Astrocyte (in vitro differentiated cells and primary cell): ENCODE measurements at regions not wholly inside any gene's neighbourhood (a gene's known extent, or its start where the extent isn't known, plus 50 kb on each side); places are given as distances from the start of the nearest gene placed in this dataset.

Source experiments
- DNase-seq: peaks from one replicate; pipeline ENCODE4 v3.0.0-alpha.2; 2010; ENCODE audit warnings: low read depth
- FAIRE-seq: peaks from 2 replicates; lab custom pipeline; 2011; peaks lifted over from hg19 to GRCh38; lab: Jason Lieb, UNC
- H2AFZ ChIP-seq: 2 replicates; pipeline ENCODE4 v1.6.0; 2012; ENCODE audit warnings: low read depth, low read length, inconsistent platforms
- H3K27ac ChIP-seq: 2 replicates; pipeline ENCODE4 v1.5.1; 2011; ENCODE audit warnings: low read depth, low read length, inconsistent platforms
- H3K27me3 ChIP-seq: 2 replicates; pipeline ENCODE4 v1.6.0; 2011; ENCODE audit warnings: low read length, inconsistent platforms; ENCODE audit not compliant: insufficient read depth
- H3K36me3 ChIP-seq: 2 replicates; pipeline ENCODE4 v1.5.1; 2011; ENCODE audit warnings: low read length, inconsistent platforms; ENCODE audit not compliant: insufficient read depth
- H3K4me1 ChIP-seq: 2 replicates; pipeline ENCODE4 v1.5.1; 2011; ENCODE audit warnings: low read length, inconsistent platforms; ENCODE audit not compliant: insufficient read depth
- H3K4me2 ChIP-seq: 2 replicates; pipeline ENCODE4 v1.6.0; 2012; ENCODE audit warnings: low read length, inconsistent platforms
- H3K4me3 ChIP-seq: 2 replicates; pipeline ENCODE4 v1.5.1; 2011; ENCODE audit warnings: low read depth, mild to moderate bottlenecking, low read length, inconsistent platforms; ENCODE audit not compliant: insufficient read depth
- H3K79me2 ChIP-seq: 2 replicates; pipeline ENCODE4 v1.6.0; 2012; ENCODE audit warnings: mild to moderate bottlenecking, low read length, inconsistent platforms; ENCODE audit not compliant: insufficient read depth
- H3K9ac ChIP-seq: 2 replicates; pipeline ENCODE4 v1.6.0; 2012; ENCODE audit warnings: mild to moderate bottlenecking, low read length, inconsistent platforms
- H3K9me3 ChIP-seq: 2 replicates; pipeline ENCODE4 v1.5.1; 2012; ENCODE audit warnings: low read depth, mild to moderate bottlenecking, low read length, inconsistent platforms; ENCODE audit not compliant: insufficient read depth
- H4K20me1 ChIP-seq: 2 replicates; pipeline ENCODE4 v1.6.0; 2012; ENCODE audit warnings: low read length, inconsistent platforms; ENCODE audit not compliant: insufficient read depth
- H3K27ac Mint-ChIP-seq: one replicate; pipeline ENCODE4 v1.8.0; 2021; ENCODE audit warnings: mild to moderate bottlenecking, mixed read lengths; ENCODE audit not compliant: unreplicated experiment
- H3K27me3 Mint-ChIP-seq: one replicate; pipeline ENCODE4 v1.8.0; 2021; ENCODE audit warnings: low read depth, mixed read lengths; ENCODE audit not compliant: unreplicated experiment
- H3K36me3 Mint-ChIP-seq: one replicate; pipeline ENCODE4 v1.8.0; 2021; ENCODE audit warnings: low read depth, mixed read lengths; ENCODE audit not compliant: unreplicated experiment
- H3K4me1 Mint-ChIP-seq: one replicate; pipeline ENCODE4 v1.8.0; 2021; ENCODE audit warnings: low read depth, mixed read lengths; ENCODE audit not compliant: unreplicated experiment
- H3K4me3 Mint-ChIP-seq: one replicate; pipeline ENCODE4 v1.8.0; 2021; ENCODE audit warnings: mild to moderate bottlenecking, moderate library complexity, mixed read lengths; ENCODE audit not compliant: unreplicated experiment
- H3K9me3 Mint-ChIP-seq: one replicate; pipeline ENCODE4 v1.8.0; 2021; ENCODE audit warnings: mild to moderate bottlenecking, mixed read lengths; ENCODE audit not compliant: unreplicated experiment
- CTCF ChIP-seq: IDR thresholded peaks from 2 replicates; pipeline ENCODE4 v1.5.1; 2011; ENCODE audit warnings: low read depth, mild to moderate bottlenecking, inconsistent platforms, low read length, moderate library complexity; ENCODE audit not compliant: insufficient read depth
- EZH2 ChIP-seq: IDR thresholded peaks from 2 replicates; pipeline ENCODE4 v1.6.1; 2012; ENCODE audit warnings: mild to moderate bottlenecking, low read length, inconsistent platforms; ENCODE audit not compliant: insufficient read depth

DNA sequence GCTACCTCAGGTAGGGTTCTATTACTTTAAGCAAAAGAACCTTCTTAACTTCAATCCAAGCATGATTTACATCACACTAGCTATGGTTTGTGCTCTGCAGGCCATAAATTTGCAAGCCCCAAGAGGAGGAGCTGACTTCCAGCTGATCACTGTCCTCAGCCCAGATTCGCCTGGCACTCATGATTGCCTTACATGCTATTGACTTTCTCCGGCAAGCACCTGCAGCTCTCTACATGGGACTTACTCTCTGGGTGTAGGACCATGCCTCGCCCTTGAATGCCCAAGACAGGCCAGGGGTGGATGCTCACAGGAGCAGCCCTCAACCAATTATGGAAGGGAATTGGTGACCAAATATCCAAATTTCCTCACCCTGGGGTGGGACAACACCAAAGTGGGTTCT, 99.8 kb downstream of the ESM1 start:
- Histone ChIP-seq H3K27me3 (peaks cover 14% of the 10 kb centered on the region), H2AFZ (no peak overlapping the region), H3K27ac (no peak overlapping the region), H4K20me1 (no peaks in the 10 kb centered on the region), H3K4me3 (no peak overlapping the region), H3K9me3 (no peaks in the 10 kb centered on the region), H3K79me2 (no peaks in the 10 kb centered on the region), H3K4me1 (peaks cover 10% of the 10 kb centered on the region), H3K36me3 (no peaks in the 10 kb centered on the region), H3K9ac (no peak overlapping the region), H3K4me2 (no peak overlapping the region)
- FAIRE-seq (no peak), DNase-seq (no peak)
- Mint-ChIP-seq H3K27me3 (peaks cover 49% of the 10 kb centered on the region), H3K36me3 (peaks cover 2% of the 10 kb centered on the region), H3K9me3 (peaks cover 6% of the 10 kb centered on the region), H3K4me3 (no peak overlapping the region), H3K4me1 (peaks cover 35% of the 10 kb centered on the region), H3K27ac (no peak overlapping the region)
- TF ChIP-seq CTCF (no peak), EZH2 (no peak)

DNA sequence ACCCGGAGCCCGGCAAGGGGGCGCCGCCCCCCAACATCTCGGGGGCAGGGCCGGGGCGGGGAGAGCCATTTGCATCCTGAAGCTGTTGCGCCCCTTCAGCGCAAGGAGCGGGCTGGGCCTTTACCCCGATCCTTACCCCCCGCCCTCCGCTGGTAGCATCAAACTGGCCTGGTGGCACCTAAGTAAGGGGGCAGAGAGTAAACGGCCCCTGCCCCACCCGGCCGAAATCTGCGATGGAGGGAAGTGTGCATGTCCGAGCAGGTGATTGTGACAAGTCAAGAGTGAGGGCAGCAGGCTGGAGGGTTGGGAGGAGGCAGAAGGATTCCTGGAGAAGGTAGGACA, 101.2 kb downstream of the ESM1 start:
- no peak for FAIRE-seq
- H3K27ac ChIP-seq = no peak overlapping the region
- H3K4me3 ChIP-seq = peak overlapping the region; percentile 51
- Mint-ChIP-seq H3K27ac (peak overlapping the region; percentile 28), H3K9me3 (peaks cover 6% of the 10 kb centered on the region), H3K36me3 (peaks cover 2% of the 10 kb centered on the region), H3K27me3 (peaks cover 53% of the 10 kb centered on the region), H3K4me3 (peak overlapping the region; percentile 46), H3K4me1 (peaks cover 20% of the 10 kb centered on the region)
- no peaks in the 10 kb centered on the region for H3K36me3 ChIP-seq
- H3K4me1 ChIP-seq = no peaks in the 10 kb centered on the region
- peak overlapping the region; percentile 89 for H3K4me2 ChIP-seq
- TF ChIP-seq CTCF (no peak), EZH2 (peak; percentile 62)
- H4K20me1 ChIP-seq = no peaks in the 10 kb centered on the region
- peaks cover 14% of the 10 kb centered on the region for H3K27me3 ChIP-seq
- H3K9me3 ChIP-seq = no peaks in the 10 kb centered on the region
- DNase-seq = no peak
- no peaks in the 10 kb centered on the region for H3K79me2 ChIP-seq
- peak overlapping the region; percentile 66 for H3K9ac ChIP-seq
- peak overlapping the region; percentile 83 for H2AFZ ChIP-seq

DNA sequence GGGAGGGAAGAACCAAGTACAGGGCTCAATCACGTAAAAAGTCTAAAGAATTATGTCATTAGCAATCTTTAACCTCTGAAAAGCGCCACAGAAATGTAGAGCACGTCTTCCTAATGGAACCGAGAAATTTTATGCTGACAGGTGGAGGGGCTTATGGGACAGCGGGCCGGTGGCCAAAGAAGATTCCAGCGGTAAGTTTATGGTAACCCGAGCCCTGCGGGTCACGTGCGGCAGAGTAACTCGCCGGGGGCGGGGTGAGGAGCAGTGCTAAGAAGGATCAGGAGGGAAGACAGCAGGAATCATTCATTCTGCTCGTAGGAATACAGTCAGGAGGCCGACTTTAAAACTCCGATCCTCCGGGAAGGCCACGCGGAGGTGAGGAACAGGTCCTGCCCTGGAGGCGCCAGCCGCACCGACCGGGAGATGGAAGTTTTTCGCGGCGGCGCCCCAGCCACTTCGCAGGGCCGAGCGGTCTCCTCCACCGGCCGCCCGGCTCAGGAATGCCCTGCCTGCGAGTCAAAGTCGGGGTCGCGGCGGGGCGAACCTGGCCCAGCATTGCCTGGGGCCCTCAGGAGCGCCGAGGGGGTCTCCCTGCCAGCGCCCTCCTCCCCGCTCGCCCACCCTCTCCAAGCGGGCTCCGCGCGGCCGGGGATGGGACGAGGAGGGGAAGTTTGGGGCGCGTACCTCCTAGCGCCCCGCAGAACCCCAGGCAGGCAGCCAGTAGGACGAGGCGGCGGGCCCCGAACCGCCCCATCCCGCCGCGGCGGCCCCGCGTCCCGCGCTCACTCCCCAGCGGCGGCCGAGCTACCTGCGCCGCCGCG, 101.8 kb downstream of the ESM1 start:
- peak; percentile 66 for DNase-seq
- peak overlapping the region; percentile 83 for H2AFZ ChIP-seq

More for the DNA sequence above, 101.8 kb downstream of the ESM1 start:
- Histone ChIP-seq H3K9ac (peak overlapping the region; percentile 66), H3K4me3 (peak overlapping the region; percentile 51), H3K36me3 (no peaks in the 10 kb centered on the region), H3K4me2 (peak overlapping the region; percentile 89), H3K4me1 (no peaks in the 10 kb centered on the region), H4K20me1 (no peaks in the 10 kb centered on the region), H3K27ac (no peak overlapping the region), H3K79me2 (no peaks in the 10 kb centered on the region), H3K9me3 (no peaks in the 10 kb centered on the region), H3K27me3 (peaks cover 14% of the 10 kb centered on the region)
- Mint-ChIP-seq H3K4me3 (peak overlapping the region; percentile 87), H3K27ac (peak overlapping the region; percentile 73), H3K36me3 (peaks cover 2% of the 10 kb centered on the region), H3K4me1 (peaks cover 14% of the 10 kb centered on the region), H3K9me3 (peaks cover 6% of the 10 kb centered on the region), H3K27me3 (peaks cover 53% of the 10 kb centered on the region)
- no peak for FAIRE-seq
- TF ChIP-seq CTCF = no peak
- no peak for TF ChIP-seq EZH2
